HL-60 (cell line): ENCODE measurements at regions not wholly inside any gene's neighbourhood (a gene's known extent, or its start where the extent isn't known, plus 50 kb on each side); places are given as distances from the start of the nearest gene placed in this dataset.

ENCODE experiments used
- DNase-seq, 2 experiments: peaks; one replicate each; pipeline ENCODE4 v3.0.0-alpha.2; 2010 to 2020; ENCODE audit warnings: low read depth in 1 of 2, low spot score in 1 of 2
- H3K27ac ChIP-seq: fragments of 250-450 bp; sonication (Bioruptor Pico); replicated peaks from 2 replicates; pipeline ENCODE4 v1.5.1; 2020; ENCODE audit warnings: mild to moderate bottlenecking, moderate library complexity
- H3K27me3 ChIP-seq: fragments of 250-450 bp; sonication (Bioruptor Pico); 2 replicates; pipeline ENCODE4 v1.5.1; 2021; ENCODE audit warnings: mild to moderate bottlenecking, moderate library complexity; ENCODE audit not compliant: insufficient read depth, poor library complexity, severe bottlenecking
- H3K4me3 ChIP-seq: replicated peaks from 2 replicates; pipeline ENCODE4 v1.5.1; 2011; ENCODE audit warnings: mild to moderate bottlenecking, control low read depth, low read length; ENCODE audit not compliant: insufficient read depth
- CTCF ChIP-seq: IDR thresholded peaks from one replicate; pipeline ENCODE4 v1.5.1; 2011; ENCODE audit warnings: low read length, control low read depth, inconsistent platforms; ENCODE audit not compliant: insufficient read depth
- GABPA ChIP-seq: IDR thresholded peaks from 2 replicates; pipeline ENCODE4 v1.6.1; 2012; ENCODE audit warnings: low read depth
- POLR2AphosphoS5 ChIP-seq: IDR thresholded peaks from 2 replicates; pipeline ENCODE4 v1.6.1; 2012; ENCODE audit warnings: low read depth
- REST ChIP-seq: IDR thresholded peaks from 2 replicates; pipeline ENCODE4 v1.6.1; 2012; ENCODE audit warnings: low read depth; ENCODE audit not compliant: insufficient replicate concordance
- SPI1 ChIP-seq: IDR thresholded peaks from 2 replicates; pipeline ENCODE4 v1.6.1; 2012; ENCODE audit warnings: low read depth, mild to moderate bottlenecking, borderline replicate concordance

- DNase-seq: no peak
- TF ChIP-seq SPI1 (no peak), GABPA (no peak), POLR2AphosphoS5 (no peak), CTCF (no peak), REST (no peak)
Observed at GRCh38 chr1:187114792-187115191, 286.0 kb downstream of the PLA2G4A start.

GRCh38 chr1:187121661-187122060 lies 292.9 kb downstream of the PLA2G4A start:
- Histone ChIP-seq H3K27me3 (no peaks in the 10 kb centered on the region), H3K27ac (no peak overlapping the region), H3K4me3 (no peak overlapping the region)
- TF ChIP-seq GABPA: no peak
- TF ChIP-seq REST: no peak
- no peak for TF ChIP-seq SPI1
- no peak for TF ChIP-seq POLR2AphosphoS5
- TF ChIP-seq CTCF: no peak
- DNase-seq: no peak

More at GRCh38 chr1:187114792-187115191, 286.0 kb downstream of the PLA2G4A start:
- H3K4me3 ChIP-seq: no peak overlapping the region
- no peaks in the 10 kb centered on the region for H3K27me3 ChIP-seq
- H3K27ac ChIP-seq: no peak overlapping the region

- no peak for DNase-seq
- no peak for TF ChIP-seq GABPA
- TF ChIP-seq REST: no peak
- TF ChIP-seq SPI1: no peak
- no peak for TF ChIP-seq POLR2AphosphoS5
- TF ChIP-seq CTCF: no peak
Observed at GRCh38 chr1:187122566-187122965, 293.8 kb downstream of the PLA2G4A start.

More at GRCh38 chr1:187122566-187122965, 293.8 kb downstream of the PLA2G4A start:
- Histone ChIP-seq H3K27me3 (no peaks in the 10 kb centered on the region), H3K27ac (no peak overlapping the region), H3K4me3 (no peak overlapping the region)
